ENCODE measurements at regions not wholly inside any gene's neighbourhood (a gene's known extent, or its start where the extent isn't known, plus 50 kb on each side); places are given as distances from the start of the nearest gene placed in this dataset.
"Not testable (repeated sequence)": the region's sequence is repeated elsewhere in the genome, so short reads cannot be mapped to it uniquely, and the experiment has no call there.

DNA sequence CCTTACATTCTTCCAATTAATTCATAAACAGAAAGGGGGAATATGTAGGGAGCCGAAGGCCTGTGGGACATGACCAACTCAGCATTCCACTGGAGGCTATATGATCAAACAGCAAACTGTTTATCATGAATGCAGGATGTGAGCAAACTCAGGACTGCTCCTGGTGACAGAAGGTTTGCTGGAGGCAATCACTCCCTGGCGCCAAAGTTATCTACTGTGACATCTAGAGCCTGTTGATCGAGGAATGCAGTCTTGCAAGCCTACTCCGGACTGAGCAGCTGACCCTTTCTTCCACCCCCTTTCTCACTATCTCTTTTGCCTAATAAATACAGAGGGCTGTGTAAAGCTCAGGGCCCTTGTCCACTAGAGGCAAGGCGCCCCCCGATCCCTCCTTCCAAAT, 122.0 kb upstream of the ZCCHC13 start:
- 89% methylated on average over 6 of the region's 6 CpGs for WGBS (ENCODE audit: missing lambda C conversion rate)
- CTCF ChIA-PET, POLR2A ChIA-PET: not testable (repeated sequence)

GRCh38 chrX:74180716-74181115, 123.3 kb upstream of the ZCCHC13 start:
- no peak overlapping the region for H3K4me3 ChIP-seq
- no peak overlapping the region for H3K4me2 ChIP-seq
- no peak for TF ChIP-seq ZFP36 (IDR thresholded peaks at IDR 0.05; ENCODE audit: borderline replicate concordance, partially characterized antibody)
- no peak for TF ChIP-seq CEBPB (IDR thresholded peaks at IDR 0.05)
- no peak for TF ChIP-seq RCOR1 (IDR thresholded peaks at IDR 0.05; ENCODE audit: low read depth, low read length)
- no peak for TF ChIP-seq E2F6 (IDR thresholded peaks at IDR 0.05; ENCODE audit: borderline replicate concordance, low read depth)
- no peak for TF ChIP-seq ESRRA (IDR thresholded peaks at IDR 0.05; ENCODE audit: borderline replicate concordance, low read length)
- no peak for TF ChIP-seq PHF8 (IDR thresholded peaks at IDR 0.05; ENCODE audit: borderline replicate concordance, low read depth)
- no peak for TF ChIP-seq ZNF302 (CRISPR knock-in tag; IDR thresholded peaks at IDR 0.05)
- TF ChIP-seq BCL3 (IDR thresholded peaks at IDR 0.05) = no peak
- no peak for TF ChIP-seq PBX3 (IDR thresholded peaks at IDR 0.05)
- no peak for TF ChIP-seq HOXB5 (CRISPR knock-in tag; IDR thresholded peaks at IDR 0.05)
- no peak for TF ChIP-seq ZSCAN20 (CRISPR knock-in tag; IDR thresholded peaks at IDR 0.05)
- H3K4me1 ChIP-seq = peaks cover 18% of the 10 kb centered on the region
- DNase-seq (ENCODE audit: low read depth in 1 of 2, low spot score in 1 of 2) (no peak), FAIRE-seq (no peak), ATAC-seq (no peak)
- CTCF ChIA-PET = no interaction called here
- POLR2A ChIA-PET = no interaction called here
- no peak overlapping the region for H3K27ac ChIP-seq
- WGBS (ENCODE audit: missing lambda C conversion rate) = 81% methylated on average over 8 of the region's 8 CpGs
- H3K9me3 ChIP-seq = no peaks in the 10 kb centered on the region

More for the DNA sequence above, 122.0 kb upstream of the ZCCHC13 start:
- DNase-seq (ENCODE audit: low read depth in 1 of 2, low spot score in 1 of 2); H3K4me3 ChIP-seq; FAIRE-seq; H3K27ac ChIP-seq; ATAC-seq; H3K4me2 ChIP-seq; H3K9me3 ChIP-seq: not testable (repeated sequence)
- peaks cover 18% of the 10 kb centered on the region for H3K4me1 ChIP-seq

DNA sequence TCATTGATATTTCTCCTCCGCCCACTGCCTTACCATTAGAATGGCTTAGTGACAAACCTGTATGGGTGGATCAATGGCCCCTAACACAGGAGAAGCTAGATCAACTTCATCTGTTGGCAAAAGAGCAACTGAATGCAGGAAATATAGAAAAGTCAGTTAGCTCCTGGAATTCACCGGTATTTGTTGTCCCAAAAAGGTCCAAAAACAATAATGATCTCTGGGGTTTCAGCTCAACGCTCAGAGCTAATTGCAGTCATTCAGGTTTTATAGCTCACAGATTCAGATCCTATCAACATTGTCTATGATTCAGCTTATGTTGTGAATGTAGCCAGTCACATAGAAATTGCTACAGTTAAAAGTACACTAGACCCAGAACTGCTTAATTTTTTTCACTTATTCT, 124.0 kb upstream of the ZCCHC13 start:
- TF ChIP-seq NR3C1 (IDR thresholded peaks at IDR 0.05) = no peak
- TF ChIP-seq JUN (IDR thresholded peaks at IDR 0.05) = no peak
- no peak for TF ChIP-seq RFX5 (IDR thresholded peaks at IDR 0.05)
- no peak for TF ChIP-seq E2F6 (IDR thresholded peaks at IDR 0.05; ENCODE audit: borderline replicate concordance, low read depth)
- TF ChIP-seq HDAC2 (IDR thresholded peaks at IDR 0.05) = no peak
- TF ChIP-seq CEBPB (IDR thresholded peaks at IDR 0.05) = no peak
- no peak for TF ChIP-seq ESRRA (IDR thresholded peaks at IDR 0.05; ENCODE audit: borderline replicate concordance, low read length)
- TF ChIP-seq KDM1A (IDR thresholded peaks at IDR 0.05; ENCODE audit: low read depth) = no peak
- no peak for TF ChIP-seq FOSL2 (IDR thresholded peaks at IDR 0.05)
- TF ChIP-seq FOSL2 (CRISPR knock-in tag; IDR thresholded peaks at IDR 0.05) = no peak
- no peak for TF ChIP-seq FOSB (CRISPR knock-in tag; IDR thresholded peaks at IDR 0.05)
- TF ChIP-seq, protein P1, sequence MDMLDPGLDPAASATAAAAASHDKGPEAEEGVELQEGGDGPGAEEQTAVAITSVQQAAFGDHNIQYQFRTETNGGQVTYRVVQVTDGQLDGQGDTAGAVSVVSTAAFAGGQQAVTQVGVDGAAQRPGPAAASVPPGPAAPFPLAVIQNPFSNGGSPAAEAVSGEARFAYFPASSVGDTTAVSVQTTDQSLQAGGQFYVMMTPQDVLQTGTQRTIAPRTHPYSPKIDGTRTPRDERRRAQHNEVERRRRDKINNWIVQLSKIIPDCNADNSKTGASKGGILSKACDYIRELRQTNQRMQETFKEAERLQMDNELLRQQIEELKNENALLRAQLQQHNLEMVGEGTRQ (IDR thresholded peaks at IDR 0.05) = no peak
- no peak for TF ChIP-seq NFE2L2 (conservative IDR thresholded peaks at IDR 0.05; ENCODE audit: low read length)
- no peak for TF ChIP-seq RARB (CRISPR knock-in tag; IDR thresholded peaks at IDR 0.05)
- no peak for TF ChIP-seq FOXS1 (CRISPR knock-in tag; IDR thresholded peaks at IDR 0.05)
- TF ChIP-seq ZSCAN20 (CRISPR knock-in tag; IDR thresholded peaks at IDR 0.05) = no peak
- no peak for TF ChIP-seq CHD4 (IDR thresholded peaks at IDR 0.05; ENCODE audit: borderline replicate concordance)
- no peak for TF ChIP-seq EHF (CRISPR knock-in tag; IDR thresholded peaks at IDR 0.05)
- Histone ChIP-seq H3K4me3 (no peak overlapping the region), H3K9me3 (no peaks in the 10 kb centered on the region), H3K4me2 (peak overlapping the region; percentile 51), H3K27ac (peak overlapping the region in 1 of 2 experiments; percentile 47; a peak in 1 of 6 replicates), H3K4me1 (peaks cover 18% of the 10 kb centered on the region)
- CTCF ChIA-PET = no interaction called here
- POLR2A ChIA-PET = no interaction called here
- ATAC-seq = no peak
- WGBS (ENCODE audit: missing lambda C conversion rate) = 78% methylated on average over 3 of the region's 3 CpGs
- DNase-seq (ENCODE audit: low read depth in 1 of 2, low spot score in 1 of 2) = no peak
- FAIRE-seq = peak; percentile 54

Measured in A549 (cell line).